MM.1S (cell line): ENCODE measurements at regions not wholly inside any gene's neighbourhood (a gene's known extent, or its start where the extent isn't known, plus 50 kb on each side); places are given as distances from the start of the nearest gene placed in this dataset.

Experiments
- EZH2 ChIP-seq: fragments of 300-600 bp; sonication (generic); optimal IDR thresholded peaks from 2 replicates; pipeline ENCODE3; 2017; ENCODE audit warnings: low read depth, mild to moderate bottlenecking, antibody characterized with exemption, low read length, mixed read lengths
- EZH2phosphoT487 ChIP-seq: fragments of 300-600 bp; sonication (generic); IDR thresholded peaks from 2 replicates; pipeline ENCODE4 v1.6.1; 2018; ENCODE audit warnings: antibody characterized with exemption, low read length
- TF ChIP-seq, protein P1 (sequence below): fragments of 300-600 bp; sonication (generic); IDR thresholded peaks from 2 replicates; pipeline ENCODE4 v1.5.1; 2016; ENCODE audit warnings: antibody characterized with exemption, low read length, mixed read lengths

DNA sequence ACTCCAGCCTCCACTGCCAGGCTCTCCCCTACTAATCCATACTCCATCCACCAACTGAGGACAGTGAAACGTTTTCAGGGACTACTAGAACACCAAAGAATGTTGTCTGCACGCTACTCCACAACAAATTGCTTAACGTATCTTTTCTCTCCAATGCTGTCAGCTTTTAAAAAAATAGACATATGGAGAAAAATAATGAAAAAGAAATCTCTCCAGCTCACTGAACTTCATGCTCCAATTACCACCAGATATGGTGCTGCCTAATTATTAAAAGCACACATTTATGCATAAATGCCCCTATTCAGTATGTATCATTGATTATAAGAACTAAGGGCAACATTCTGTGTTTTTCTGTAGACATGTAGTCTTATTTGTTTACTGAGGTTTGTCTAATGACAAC is 672.2 kb upstream of the ANO3 start:
- TF ChIP-seq, protein P1, sequence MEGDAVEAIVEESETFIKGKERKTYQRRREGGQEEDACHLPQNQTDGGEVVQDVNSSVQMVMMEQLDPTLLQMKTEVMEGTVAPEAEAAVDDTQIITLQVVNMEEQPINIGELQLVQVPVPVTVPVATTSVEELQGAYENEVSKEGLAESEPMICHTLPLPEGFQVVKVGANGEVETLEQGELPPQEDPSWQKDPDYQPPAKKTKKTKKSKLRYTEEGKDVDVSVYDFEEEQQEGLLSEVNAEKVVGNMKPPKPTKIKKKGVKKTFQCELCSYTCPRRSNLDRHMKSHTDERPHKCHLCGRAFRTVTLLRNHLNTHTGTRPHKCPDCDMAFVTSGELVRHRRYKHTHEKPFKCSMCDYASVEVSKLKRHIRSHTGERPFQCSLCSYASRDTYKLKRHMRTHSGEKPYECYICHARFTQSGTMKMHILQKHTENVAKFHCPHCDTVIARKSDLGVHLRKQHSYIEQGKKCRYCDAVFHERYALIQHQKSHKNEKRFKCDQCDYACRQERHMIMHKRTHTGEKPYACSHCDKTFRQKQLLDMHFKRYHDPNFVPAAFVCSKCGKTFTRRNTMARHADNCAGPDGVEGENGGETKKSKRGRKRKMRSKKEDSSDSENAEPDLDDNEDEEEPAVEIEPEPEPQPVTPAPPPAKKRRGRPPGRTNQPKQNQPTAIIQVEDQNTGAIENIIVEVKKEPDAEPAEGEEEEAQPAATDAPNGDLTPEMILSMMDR: no peak
- TF ChIP-seq EZH2: no peak
- TF ChIP-seq EZH2phosphoT487: no peak
